Stimulated activated CD8-positive, alpha-beta memory T cell treated with anti-CD3 and anti-CD28 coated beads, Interleukin-15, amount 100 ng/mL, for 1 hour (primary cell): ENCODE measurements at regions not wholly inside any gene's neighbourhood (a gene's known extent, or its start where the extent isn't known, plus 50 kb on each side); places are given as distances from the start of the nearest gene placed in this dataset.
"Not testable (repeated sequence)": the region's sequence is repeated elsewhere in the genome, so short reads cannot be mapped to it uniquely, and the experiment has no call there.

Experiments used
- DNase-seq: peaks from one replicate; pipeline ENCODE4 v3.0.0-alpha.2; 2020; ENCODE audit warnings: low read depth

DNA sequence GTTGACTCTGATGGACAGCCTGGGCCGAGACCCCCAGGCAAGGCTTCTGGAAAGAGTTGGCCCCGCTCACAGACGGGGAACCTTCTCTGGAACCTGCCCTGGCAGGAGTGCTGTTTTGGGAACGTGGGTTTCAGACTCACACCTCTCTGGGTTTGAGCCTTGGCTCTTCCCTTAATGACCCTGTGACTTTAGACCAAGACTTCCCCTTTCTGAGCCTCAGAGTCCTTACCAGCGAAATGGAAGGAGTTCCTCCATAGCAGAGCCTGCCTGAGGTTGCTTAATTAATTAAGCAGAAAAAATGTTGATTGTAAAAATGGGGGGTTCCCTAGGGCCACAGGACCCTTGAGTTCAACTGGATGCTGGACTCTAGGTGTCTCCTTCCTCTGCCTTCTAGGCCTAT, 408.2 kb downstream of the SEC14L1 start:
- no peak for DNase-seq

DNA sequence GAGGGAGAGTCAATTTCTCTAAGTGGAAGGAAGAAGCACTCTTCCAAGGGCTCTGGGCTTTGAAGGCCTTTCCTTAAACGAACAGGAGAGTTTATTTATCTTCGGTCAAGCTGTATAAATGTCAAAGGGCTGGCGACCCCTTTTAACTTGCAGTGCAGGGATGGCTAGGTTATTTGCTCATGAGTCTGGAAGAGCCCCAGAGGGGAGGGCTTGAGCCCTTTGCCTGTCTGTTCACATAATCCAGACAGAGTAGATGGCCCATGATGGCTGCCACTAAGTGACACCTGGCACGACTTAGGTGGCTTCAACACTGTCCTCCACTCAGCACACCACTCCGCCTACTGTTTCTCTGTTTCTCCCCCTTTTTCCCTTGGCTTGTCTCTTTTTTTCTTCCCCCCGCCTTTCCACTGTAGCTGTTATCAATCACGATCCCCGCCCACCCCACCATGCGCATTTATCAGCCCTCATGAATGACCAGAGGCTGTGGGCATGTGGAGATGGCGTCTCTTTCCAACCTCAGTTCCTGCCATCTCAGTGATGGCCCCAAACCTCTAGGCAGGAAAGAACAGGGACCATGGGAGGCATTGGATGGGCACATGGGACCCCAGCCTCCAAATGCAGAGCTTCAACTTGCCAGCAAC, 408.7 kb upstream of the TNRC6C start:
- DNase-seq = no peak

DNA sequence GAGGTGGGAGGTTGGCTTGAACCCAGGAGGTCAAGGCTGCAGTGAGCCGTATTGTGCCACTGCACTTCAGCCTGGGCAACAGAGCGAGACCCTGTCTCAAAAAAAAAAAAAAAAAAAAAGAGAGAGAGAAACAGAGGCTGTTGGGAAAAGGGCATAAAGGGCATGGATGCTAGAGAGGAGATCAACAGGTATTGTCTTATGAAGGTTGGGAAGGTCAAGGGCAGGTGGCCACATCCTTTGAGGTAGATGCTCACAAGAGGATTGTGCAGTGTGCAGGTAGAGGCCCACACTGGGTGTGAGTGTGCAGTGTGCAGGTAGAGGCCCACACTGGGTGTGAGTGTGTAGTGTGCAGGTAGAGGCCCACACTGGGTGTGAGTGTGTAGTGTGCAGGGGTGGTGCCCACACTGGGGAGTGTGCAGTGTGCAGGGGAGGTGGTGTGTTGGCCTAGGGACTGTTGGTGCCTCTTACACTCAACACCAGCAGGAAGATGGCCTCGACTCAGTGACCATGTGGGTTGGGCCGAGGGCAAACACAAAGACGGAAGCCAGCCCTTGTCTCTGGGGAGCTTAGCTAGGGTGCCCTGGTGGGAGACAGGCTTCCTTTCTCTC, 404.9 kb upstream of the TNRC6C start:
- no peak for DNase-seq

DNA sequence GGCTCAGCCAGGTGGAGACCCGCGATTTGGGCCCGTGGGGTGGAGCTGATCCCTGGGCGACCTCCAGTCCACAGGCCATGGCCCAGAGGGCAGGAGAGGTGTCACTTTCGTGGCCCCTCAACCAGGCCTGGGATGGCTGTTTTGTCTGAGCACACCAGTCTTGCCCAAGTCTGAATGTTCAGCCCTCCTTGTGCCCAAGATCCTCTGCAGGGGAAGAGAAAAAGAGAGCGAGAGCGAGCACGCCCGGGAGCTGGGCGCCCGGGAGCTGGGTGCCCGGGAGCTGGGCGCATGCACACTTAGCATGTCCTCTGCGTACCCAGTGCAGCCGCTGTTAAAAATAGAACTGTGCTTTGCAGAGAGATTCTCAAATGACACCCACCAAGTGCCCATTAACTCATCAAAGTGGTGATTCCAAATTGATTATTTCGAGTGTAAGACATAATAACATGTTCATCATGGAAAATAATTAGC, 403.3 kb upstream of the TNRC6C start:
- no peak for DNase-seq

DNA sequence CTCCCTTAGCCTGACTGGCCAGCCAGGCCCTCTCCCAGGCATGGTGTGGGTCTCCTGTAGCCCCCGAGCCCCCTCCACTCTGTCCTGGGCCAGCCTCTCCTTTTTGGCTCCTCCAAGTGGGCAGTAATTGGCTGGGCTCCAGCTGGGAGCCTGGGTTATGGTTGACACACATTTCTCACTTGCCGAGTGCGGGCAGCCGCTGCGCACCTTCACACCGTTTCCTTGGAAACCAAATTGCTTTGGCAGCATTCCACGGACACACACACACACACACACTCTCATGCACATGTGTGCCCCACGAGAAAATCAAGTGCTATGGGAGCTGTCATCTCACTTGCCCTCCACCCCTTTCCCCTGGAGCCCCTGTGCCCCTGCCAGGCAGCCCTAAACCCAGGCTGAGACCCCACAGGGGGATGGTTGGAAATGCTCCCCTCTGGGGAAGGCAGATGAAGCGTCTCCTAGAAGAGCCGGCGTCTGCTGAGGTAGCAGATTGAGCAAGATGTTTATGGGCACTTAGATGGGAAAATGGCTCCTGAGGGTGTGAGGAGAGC, 402.7 kb upstream of the TNRC6C start:
- no peak for DNase-seq

DNA sequence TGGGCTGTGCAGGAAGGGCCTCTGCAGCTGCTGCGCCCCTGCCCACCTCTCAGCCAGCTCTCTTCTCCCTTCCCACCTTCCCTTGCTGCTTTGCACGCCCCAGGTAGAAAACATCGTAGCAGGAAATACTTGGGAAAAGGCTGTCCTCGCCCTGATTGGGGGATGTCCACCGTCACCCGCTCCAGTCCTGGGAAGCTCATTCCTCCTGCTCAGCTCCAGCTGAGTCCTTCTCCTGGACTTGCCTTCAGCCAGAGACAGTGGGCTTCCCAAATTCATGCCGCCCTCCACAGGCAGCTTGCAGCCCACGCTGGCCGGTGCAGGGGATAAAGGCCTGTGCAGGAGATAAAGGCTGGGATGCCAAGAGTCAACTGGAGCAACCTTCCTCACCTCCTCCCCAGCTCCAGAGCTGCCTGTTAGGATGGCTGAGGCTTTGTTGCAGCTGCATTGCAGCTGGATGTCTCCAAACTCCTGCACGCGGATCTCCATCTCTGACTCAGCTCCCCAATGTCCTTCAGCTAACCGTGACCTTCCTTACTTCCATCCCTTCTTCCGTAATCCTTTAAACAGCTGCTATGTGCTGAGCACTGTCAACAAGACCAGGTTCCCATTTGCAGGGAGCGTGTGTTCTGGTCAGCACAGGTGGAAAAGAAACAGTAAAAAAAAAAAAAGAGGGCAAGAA, 402.0 kb upstream of the TNRC6C start:
- no peak for DNase-seq

DNA sequence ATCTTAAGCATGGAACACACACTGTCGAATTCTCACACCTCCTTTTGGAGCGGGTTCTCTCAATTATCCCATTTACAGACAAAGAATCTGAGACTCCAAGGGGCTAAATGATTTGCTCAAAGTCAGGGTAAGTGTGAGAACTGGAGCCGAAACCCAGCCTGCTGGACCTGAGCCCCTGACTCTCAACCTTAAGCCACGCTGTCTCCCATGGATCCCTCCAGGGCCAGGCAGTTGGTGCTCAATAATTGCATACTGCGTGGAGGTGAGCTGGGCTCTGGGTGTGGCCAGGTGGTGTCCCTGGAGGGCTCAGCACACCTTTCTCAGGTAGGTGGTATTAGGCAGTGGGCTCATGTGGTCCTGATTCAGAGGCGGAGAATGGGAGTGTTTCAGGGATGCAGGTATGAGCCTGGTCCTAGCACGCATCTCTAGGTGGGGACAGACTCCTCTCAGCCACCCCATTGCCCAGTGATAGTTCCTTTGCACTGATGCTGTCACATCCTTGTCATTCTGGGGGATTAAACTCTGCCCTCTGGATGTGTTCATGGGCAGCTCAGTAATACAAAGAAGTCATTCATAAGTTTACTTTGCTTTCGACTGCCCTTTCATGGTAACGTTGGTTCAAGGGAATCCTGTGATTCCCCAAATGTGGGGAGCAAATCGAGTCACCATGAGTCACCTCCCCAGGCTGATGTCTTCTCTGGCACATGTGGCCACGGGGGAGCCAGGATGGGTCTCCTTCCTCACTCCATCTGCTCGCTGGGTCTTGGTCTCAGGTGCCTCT, 399.5 kb upstream of the TNRC6C start:
- no peak for DNase-seq

DNA sequence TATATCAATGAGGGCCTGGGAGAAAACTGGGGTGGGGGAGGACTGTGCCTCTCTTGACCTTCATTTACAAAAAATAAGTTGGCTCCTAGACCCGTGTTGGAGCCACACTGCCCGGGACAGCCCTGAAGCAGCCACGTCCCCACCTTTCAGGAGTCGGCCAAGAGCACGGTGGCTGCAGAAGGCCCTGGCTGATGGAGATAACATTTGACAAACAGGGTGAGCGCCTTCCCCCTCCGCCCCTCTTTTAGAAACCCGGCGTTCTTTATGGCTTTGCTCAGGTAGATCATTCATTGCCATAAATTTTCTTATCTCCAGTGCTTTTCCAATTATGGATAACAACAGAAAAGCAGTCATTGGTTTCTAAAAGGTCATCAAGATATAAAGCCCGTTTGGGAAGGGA, 398.1 kb upstream of the TNRC6C start:
- DNase-seq = no peak

DNA sequence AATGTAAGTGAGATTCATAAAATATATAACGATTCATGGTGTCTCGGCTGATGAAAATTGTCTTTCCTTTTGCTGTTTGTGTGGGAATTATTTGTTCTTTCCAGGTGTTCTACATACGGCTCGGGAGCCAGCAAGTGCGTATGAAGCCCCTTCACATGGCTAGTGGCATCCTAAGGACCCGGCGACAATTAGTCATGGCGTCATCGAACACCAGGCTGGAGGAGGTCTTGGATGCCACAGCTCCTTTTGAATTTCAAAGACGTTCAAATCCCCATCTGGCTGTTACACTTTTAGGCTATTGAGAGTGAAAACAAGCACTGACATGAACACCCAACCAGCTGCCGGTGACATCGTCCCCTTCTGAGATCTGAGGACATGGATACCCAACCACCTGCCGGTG, 397.7 kb upstream of the TNRC6C start:
- no peak for DNase-seq

DNA sequence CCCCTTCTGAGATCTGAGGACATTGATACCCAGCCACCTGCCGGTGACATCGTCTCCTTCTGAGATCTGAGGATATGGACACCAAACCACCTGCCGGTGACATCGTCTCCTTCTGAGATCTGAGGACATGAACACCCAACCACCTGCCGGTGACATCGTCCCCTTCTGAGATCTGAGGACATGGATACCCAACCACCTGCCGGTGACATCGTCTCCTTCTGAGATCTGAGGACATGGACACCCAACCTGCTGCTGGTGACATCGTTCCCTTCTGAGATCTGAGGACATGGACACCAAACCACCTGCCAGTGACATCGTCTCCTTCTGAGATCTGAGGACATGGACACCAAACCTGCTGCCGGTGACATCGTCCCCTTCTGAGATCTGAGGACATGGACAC, 396.1 kb upstream of the TNRC6C start:
- DNase-seq = not testable (repeated sequence)

DNA sequence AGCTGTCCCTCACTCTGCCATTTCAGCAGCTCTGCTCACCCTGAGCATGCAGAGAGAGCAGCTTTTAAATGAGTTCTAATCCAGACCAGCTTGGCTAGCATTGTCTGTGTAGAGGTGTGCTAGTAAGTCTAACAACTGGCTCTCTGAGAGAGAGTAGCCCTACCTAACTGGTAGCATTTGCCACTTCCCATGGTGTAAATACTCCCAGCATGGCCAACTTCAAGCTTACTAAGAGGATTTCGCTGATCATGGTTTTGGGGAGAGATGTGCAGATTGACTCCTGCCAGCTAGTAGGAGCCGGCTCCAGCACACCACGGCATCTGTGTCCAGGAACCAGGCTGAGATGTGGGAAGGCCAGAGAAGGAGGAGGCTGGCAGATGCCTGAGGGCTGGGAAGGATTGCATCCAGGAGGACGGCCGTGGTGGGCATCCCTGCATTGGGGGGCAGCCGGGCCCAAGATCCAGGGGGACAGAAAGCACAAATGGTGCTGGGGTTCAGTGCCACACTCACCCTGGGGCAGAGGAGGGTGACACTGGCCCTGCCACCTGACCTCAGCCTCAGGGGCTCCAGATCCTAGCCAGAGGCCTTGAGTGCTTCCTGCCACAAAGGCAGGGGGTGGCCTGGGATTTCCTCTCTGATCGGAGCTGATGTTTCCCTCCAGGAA, 394.9 kb upstream of the TNRC6C start:
- no peak for DNase-seq

DNA sequence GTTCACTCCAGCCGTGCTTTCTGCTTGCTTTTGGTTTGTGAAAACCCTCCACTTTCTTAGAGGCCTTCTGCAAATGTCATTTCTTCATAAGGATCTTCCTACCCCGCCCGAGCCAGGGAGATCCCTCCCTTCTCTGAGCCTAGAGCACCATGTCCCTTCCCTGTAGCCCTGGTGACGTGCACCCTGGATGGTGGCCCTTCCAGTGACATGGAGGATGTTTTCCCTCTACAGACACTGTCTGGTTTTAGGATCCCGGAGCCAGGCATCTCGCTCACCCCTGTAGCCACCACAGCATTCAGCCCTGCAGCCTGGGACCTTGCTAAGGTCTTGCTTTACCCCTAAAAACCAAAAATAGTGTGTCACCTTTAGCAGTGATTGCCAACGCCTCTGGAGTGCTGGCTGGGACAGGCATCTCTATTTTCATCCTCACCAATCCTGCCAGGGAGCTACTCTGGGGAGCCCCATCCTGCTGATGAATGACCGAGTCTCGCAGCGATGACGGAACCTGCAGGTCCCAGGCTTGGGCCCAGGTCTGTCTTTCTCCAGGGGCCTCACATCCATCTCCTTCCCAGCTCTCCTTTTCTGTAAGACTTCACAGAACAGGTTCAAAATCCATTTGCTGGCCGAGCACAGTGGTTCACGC, 394.1 kb upstream of the TNRC6C start:
- no peak for DNase-seq

DNA sequence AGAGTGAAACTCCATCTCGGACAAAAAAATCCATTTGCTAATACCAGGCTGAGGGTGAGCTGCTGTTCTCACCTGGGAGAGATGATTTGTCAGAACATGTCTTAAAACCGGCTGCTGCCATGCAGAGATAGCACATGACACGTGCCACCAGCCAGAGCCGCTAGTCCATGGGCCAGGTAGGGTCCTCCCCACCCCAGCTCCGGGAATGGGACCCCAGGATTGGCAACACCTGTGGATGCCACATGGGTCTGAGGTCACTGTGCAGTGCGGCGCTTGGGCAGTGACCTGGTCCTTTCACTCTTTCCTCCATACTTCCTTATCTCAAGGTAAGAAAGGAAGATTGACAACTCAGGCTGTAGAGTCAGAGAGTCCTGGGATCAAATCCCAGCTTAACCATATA, 393.3 kb upstream of the TNRC6C start:
- DNase-seq = no peak

DNA sequence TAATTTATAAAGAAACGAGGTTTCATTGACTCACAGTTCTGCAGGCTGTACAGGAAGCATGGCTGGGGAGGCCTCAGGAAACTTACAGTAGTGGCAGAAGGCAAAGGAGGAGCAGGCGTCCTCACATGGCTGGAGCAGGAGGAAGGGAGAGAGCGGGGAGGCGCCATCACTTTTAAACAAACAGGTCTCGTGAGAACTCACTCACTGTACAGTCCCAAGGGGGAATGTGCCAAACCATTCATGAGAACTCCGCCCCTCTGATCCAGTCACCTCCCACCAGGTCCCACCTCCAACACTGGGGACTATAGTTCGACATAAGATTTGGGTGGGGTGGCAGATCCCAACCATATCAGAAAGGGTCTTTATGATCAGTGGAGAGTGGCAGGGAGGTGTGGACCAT, 392.4 kb upstream of the TNRC6C start:
- no peak for DNase-seq

DNA sequence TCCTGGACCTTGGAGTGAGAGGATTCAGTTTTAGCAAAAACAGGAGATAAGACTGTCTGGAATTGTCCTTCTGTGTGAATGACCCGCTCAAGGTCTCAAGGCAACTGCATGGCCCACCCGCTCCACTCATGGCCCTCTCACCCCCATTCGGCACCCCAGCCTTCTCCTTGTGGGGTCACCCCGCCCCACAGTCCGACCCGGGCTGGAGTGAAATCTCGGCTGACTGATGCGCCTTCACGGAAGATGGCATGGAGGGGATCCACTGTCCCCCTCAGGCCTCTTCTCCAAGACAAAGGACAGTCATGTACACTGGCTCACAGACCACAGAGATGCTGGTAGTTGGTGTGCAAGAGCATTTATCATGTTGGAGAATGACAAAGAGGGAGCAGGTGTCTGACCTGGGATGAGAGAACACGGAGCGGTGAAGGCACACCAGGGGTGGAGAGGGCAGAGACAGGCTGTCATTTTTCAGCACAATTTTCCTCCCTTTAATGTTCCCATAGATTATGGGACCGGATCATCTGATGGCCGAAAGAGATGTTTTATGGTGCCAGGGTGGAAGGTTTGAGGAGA, 391.9 kb upstream of the TNRC6C start:
- DNase-seq = no peak

DNA sequence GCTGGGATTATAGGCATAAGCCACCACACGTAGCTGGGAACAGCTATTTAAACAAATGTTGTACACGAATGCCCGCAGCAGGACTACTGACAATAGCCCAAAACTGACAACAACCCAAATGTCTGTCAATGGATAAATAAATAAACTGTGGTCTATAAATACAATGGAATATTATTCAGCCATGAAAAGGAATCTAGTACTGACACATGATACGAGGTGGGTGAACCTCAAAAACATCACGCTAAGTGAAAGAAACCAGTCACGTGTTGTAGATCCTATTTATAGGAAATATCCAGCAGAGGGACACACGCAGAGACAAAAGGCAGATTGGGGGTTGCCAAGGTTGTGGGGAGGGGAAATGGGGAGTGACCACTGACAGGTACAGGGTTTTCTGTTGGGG, 390.0 kb upstream of the TNRC6C start:
- DNase-seq = no peak

DNA sequence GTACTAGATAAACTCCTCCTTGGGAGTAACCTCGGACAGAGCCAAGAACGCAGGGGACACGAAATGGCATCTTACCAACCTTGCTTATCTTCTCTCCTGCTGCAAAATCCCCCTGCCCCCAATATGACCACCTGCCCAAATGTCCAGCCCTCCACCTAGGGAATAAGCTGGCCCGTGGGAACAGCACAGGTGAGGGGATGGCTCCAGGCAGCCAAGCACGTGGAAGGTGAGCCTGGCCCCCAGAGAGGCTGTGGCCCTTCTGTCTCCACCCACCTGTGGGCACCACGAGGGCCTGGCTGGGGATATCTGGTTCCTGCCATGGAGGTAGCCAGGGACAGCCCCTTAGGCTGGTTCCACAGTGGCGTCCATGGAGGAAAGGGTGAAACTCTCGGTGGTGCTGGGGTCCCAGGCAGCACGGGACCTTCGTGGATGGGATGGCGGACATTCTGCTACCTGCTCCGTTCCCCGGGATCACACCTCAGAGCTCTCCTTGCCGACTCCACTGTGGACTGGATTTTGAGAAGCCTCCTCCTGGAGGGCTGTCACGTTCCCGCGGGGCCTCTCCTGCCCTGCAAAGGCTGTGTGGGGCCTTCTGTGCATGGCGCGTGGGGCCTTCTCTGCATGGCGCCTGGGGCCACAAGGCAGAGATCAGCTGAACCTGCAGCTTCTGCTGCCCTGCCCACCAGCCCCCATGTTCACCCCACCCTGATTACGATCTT, 388.5 kb upstream of the TNRC6C start:
- no peak for DNase-seq

DNA sequence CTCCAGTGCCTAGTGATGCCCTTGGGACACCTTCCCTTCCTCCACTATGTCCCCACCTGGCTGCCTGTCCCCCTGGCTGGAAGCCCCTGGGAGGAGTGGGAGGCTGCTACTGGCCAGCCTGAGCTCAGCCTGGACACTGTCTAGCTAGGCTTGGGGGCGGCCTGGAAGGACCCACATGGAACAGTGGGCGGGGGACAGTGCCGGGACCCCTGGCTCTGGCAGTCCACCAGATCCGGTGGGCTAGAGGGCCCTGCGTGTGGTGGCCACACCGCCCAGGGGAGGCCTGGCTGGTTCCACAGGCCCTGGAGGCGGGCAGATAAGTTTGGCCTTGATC, 388.0 kb upstream of the TNRC6C start:
- no peak for DNase-seq

DNA sequence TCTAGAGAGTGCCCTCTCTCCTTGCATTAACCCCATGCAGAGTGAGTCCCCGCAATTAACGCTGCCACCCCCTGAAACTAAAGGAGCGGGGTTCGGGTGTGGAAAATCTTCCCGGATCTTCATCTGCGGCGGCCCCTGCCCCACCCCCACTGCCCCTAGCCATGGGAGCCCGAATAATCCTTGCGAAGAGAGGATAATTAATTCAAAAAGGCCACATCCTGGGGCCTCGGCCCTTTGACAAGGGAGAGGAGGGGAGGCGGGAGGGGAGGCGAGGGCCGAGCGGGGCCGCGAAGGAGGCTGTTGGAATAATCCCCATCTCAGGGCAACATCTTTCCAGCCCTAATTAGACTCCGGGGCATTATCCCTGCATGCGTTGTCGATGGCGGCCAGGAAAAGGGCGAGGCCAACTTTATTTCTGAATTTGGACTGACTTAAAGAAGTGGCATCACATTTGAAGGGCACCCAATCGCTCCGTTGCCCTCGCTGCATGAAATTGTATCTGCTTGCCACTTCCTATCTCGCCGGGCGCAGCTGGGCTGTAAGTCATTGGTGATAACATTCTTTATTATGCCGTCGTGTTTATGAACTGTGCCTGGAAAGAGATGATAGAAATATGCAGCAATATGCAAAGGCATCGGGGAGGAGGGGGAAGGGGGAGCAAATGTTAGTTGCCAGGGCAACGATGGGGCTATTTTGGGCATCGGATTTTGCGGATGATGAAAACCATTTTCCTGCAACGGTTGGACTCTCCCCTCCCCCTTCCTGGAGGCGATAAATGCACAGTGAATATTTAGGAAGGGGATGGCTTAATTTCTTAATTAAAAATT, 387.1 kb upstream of the TNRC6C start:
- no peak for DNase-seq
